ENCODE measurements at regions not wholly inside any gene's neighbourhood (a gene's known extent, or its start where the extent isn't known, plus 50 kb on each side); places are given as distances from the start of the nearest gene placed in this dataset.

DNA sequence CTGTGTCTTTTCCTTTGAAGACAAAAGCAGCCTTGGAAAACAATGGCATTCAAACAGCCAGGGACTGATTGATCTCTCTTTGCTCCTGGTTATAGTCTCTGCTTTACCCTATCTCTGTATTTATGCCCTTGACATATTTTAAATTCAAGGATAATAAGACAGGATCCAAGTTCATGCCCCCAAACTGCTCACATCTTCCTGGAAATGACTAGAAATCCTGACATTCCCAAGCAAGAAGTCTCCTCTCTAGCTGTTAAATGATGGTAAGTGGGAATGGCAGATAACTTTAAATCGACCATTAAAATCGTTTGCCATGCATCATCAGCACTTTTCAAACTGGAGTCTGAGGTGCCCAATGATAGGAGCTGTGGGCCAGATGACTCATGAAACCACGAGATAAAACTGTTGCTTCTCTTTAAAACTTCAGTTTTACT is 435.6 kb downstream of the FOXO1 start:
- no peaks in the 10 kb centered on the region for H3K9me3 Mint-ChIP-seq (ENCODE audit: low read depth)
- no peak overlapping the region for H3K27ac Mint-ChIP-seq
- TF ChIP-seq, protein P1, sequence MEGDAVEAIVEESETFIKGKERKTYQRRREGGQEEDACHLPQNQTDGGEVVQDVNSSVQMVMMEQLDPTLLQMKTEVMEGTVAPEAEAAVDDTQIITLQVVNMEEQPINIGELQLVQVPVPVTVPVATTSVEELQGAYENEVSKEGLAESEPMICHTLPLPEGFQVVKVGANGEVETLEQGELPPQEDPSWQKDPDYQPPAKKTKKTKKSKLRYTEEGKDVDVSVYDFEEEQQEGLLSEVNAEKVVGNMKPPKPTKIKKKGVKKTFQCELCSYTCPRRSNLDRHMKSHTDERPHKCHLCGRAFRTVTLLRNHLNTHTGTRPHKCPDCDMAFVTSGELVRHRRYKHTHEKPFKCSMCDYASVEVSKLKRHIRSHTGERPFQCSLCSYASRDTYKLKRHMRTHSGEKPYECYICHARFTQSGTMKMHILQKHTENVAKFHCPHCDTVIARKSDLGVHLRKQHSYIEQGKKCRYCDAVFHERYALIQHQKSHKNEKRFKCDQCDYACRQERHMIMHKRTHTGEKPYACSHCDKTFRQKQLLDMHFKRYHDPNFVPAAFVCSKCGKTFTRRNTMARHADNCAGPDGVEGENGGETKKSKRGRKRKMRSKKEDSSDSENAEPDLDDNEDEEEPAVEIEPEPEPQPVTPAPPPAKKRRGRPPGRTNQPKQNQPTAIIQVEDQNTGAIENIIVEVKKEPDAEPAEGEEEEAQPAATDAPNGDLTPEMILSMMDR (IDR thresholded peaks at IDR 0.05; ENCODE audit: unreplicated experiment): no peak
- peaks cover 7% of the 10 kb centered on the region for H3K27me3 Mint-ChIP-seq
- no peak overlapping the region for H3K4me3 Mint-ChIP-seq (ENCODE audit: low read depth)
- no peak for DNase-seq (ENCODE audit: low spot score, unreplicated experiment)
- H3K4me1 Mint-ChIP-seq (ENCODE audit: low read depth): no peaks in the 10 kb centered on the region
- H3K36me3 Mint-ChIP-seq (ENCODE audit: insufficient read depth): no peaks in the 10 kb centered on the region

GRCh38 chr13:40231311-40231710 is 435.1 kb downstream of the FOXO1 start:
- no peaks in the 10 kb centered on the region for H3K36me3 Mint-ChIP-seq (ENCODE audit: insufficient read depth)
- no peak overlapping the region for H3K27ac Mint-ChIP-seq
- TF ChIP-seq, protein P1 (IDR thresholded peaks at IDR 0.05; ENCODE audit: unreplicated experiment): no peak
- no peaks in the 10 kb centered on the region for H3K9me3 Mint-ChIP-seq (ENCODE audit: low read depth)
- H3K4me1 Mint-ChIP-seq (ENCODE audit: low read depth): no peaks in the 10 kb centered on the region
- peaks cover 7% of the 10 kb centered on the region for H3K27me3 Mint-ChIP-seq
- no peak for DNase-seq (ENCODE audit: low spot score, unreplicated experiment)
- no peak overlapping the region for H3K4me3 Mint-ChIP-seq (ENCODE audit: low read depth)

- DNase-seq (ENCODE audit: low spot score, unreplicated experiment): no peak
- no peaks in the 10 kb centered on the region for H3K4me1 Mint-ChIP-seq (ENCODE audit: low read depth)
- no peaks in the 10 kb centered on the region for H3K36me3 Mint-ChIP-seq (ENCODE audit: insufficient read depth)
- no peak overlapping the region for H3K27ac Mint-ChIP-seq
- TF ChIP-seq, protein P1 (IDR thresholded peaks at IDR 0.05; ENCODE audit: unreplicated experiment): no peak
- no peaks in the 10 kb centered on the region for H3K9me3 Mint-ChIP-seq (ENCODE audit: low read depth)
- no peak overlapping the region for H3K4me3 Mint-ChIP-seq (ENCODE audit: low read depth)
- H3K27me3 Mint-ChIP-seq: peaks cover 7% of the 10 kb centered on the region
These were observed 434.7 kb downstream of the FOXO1 start for GRCh38 chr13:40231751-40232150.

- H3K4me3 Mint-ChIP-seq (ENCODE audit: low read depth): no peak overlapping the region
- H3K4me1 Mint-ChIP-seq (ENCODE audit: low read depth): no peaks in the 10 kb centered on the region
- H3K9me3 Mint-ChIP-seq (ENCODE audit: low read depth): no peaks in the 10 kb centered on the region
- no peaks in the 10 kb centered on the region for H3K36me3 Mint-ChIP-seq (ENCODE audit: insufficient read depth)
- DNase-seq (ENCODE audit: low spot score, unreplicated experiment): no peak
- TF ChIP-seq, protein P1 (IDR thresholded peaks at IDR 0.05; ENCODE audit: unreplicated experiment): no peak
- peaks cover 7% of the 10 kb centered on the region for H3K27me3 Mint-ChIP-seq
- H3K27ac Mint-ChIP-seq: no peak overlapping the region
These were observed 434.0 kb downstream of the FOXO1 start for GRCh38 chr13:40232311-40233040.

DNA sequence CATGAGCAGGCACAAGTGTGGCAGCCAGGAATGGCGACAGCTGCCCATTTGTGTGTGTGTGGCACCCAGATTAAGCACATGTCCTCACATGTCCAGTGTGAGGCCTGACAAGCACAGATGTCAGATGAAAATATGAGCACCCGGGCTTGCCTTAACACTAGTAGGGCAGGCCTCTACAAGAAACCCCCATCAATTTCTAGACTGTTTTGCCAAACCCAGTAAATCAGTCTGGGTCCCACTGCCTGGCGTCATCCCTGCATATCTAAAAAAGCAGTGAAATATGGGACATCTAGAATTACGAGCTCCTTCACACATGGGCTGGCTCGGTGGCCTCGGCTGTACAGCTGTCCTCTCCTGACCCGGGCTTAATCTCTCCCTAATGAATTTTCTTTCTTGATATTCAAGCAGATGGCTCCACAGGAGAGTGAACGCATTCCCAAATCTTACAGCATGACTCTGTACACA is 432.7 kb downstream of the FOXO1 start:
- TF ChIP-seq, protein P1 (IDR thresholded peaks at IDR 0.05; ENCODE audit: unreplicated experiment): no peak
- Mint-ChIP-seq H3K27me3 (peaks cover 7% of the 10 kb centered on the region), H3K4me3 (ENCODE audit: low read depth) (no peak overlapping the region), H3K27ac (no peak overlapping the region), H3K4me1 (ENCODE audit: low read depth) (no peaks in the 10 kb centered on the region), H3K36me3 (ENCODE audit: insufficient read depth) (no peaks in the 10 kb centered on the region), H3K9me3 (ENCODE audit: low read depth) (no peaks in the 10 kb centered on the region)
- DNase-seq (ENCODE audit: low spot score, unreplicated experiment): no peak
